ENCODE measurements at regions not wholly inside any gene's neighbourhood (a gene's known extent, or its start where the extent isn't known, plus 50 kb on each side); places are given as distances from the start of the nearest gene placed in this dataset.

DNA sequence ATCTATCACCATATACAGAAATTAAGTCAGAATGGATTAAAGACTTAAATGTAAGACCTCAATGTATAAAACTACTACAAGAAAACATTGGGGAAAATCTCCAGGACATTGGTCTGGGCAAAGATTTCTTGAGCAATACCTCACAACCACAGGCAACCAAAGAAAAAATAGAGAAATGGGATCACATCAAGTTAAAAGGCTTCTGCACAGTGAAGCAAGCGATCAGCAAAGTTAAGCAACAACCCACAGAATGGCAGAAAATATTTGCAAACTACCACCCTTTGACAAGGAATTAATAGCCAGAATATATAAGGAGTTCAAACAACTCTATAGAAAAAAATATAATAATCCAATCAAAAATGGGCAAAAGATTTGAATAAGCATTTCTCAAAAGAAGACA, 236.9 kb upstream of the EMCN start:
- no peak for DNase-seq (ENCODE audit: low read depth)

DNA sequence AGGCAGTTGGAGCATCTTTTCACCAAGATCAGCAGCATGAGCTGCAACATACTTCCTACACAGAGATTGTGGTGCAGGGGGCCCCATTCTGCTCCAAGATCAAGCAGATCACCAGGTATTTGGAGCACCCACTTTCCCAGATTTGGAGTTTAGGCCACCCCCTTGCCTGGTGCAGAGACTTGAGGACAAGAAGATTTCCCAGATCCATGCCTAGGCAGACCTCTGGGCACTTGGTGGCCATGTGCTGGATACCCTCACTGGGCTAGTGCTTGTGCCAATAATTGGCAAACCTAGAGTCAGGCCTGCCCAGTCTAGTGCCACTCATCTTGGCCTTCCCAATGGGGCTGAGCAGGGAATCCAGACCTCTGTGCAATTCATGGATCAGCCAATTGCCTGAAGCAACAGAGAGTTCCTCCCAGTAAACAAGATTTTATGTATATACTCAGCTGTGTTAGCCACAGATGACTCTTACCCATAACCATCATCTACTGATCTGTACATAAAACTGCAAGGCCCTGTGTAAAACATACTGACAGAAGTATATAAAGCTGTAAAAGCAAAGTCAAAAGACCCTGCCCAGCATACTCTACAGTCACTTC, 228.4 kb upstream of the EMCN start:
- POLR2A ChIA-PET, result no interaction called here
- Histone ChIP-seq H3K27me3 (ENCODE audit: control insufficient read depth, insufficient read depth, low read length) (no peaks in the 10 kb centered on the region), H3K4me3 (ENCODE audit: low read depth, low read length) (no peak overlapping the region), H3K36me3 (ENCODE audit: control insufficient read depth, insufficient read depth, low read length) (no peaks in the 10 kb centered on the region)
- no peak for DNase-seq (ENCODE audit: low read depth)
- TF ChIP-seq, protein P1, sequence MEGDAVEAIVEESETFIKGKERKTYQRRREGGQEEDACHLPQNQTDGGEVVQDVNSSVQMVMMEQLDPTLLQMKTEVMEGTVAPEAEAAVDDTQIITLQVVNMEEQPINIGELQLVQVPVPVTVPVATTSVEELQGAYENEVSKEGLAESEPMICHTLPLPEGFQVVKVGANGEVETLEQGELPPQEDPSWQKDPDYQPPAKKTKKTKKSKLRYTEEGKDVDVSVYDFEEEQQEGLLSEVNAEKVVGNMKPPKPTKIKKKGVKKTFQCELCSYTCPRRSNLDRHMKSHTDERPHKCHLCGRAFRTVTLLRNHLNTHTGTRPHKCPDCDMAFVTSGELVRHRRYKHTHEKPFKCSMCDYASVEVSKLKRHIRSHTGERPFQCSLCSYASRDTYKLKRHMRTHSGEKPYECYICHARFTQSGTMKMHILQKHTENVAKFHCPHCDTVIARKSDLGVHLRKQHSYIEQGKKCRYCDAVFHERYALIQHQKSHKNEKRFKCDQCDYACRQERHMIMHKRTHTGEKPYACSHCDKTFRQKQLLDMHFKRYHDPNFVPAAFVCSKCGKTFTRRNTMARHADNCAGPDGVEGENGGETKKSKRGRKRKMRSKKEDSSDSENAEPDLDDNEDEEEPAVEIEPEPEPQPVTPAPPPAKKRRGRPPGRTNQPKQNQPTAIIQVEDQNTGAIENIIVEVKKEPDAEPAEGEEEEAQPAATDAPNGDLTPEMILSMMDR (IDR thresholded peaks at IDR 0.05; ENCODE audit: insufficient read depth, low read depth, low read length), result no peak
- CTCF ChIA-PET, result no interaction called here

More for the DNA sequence above, 236.9 kb upstream of the EMCN start:
- Histone ChIP-seq H3K36me3 (ENCODE audit: control insufficient read depth, insufficient read depth, low read length) (no peaks in the 10 kb centered on the region), H3K27me3 (ENCODE audit: control insufficient read depth, insufficient read depth, low read length) (no peaks in the 10 kb centered on the region), H3K4me3 (ENCODE audit: low read depth, low read length) (no peak overlapping the region)
- ChIA-PET CTCF (no interaction called here), POLR2A (no interaction called here)
- TF ChIP-seq, protein P1 (IDR thresholded peaks at IDR 0.05; ENCODE audit: insufficient read depth, low read depth, low read length), result no peak

DNA sequence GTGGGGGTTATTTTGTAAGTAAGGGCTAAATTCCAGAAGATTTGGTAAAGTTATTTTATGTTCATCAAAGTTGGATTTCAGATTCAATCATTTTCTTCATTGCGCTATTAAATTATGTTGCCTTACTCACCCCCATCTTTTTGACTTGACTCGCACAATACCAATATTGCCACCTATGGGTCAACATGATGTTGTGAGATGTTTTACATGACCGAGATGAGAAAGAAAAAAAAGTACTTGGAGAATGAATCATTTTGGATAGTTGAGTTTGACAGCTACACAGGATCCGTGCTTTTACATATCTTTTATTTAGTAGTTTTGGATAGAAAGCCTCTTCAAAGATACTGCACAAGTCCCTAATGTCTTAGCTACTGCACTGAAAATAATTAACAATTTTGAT, 224.2 kb upstream of the EMCN start:
- DNase-seq (ENCODE audit: low read depth), result no peak
- CTCF ChIA-PET, result no interaction called here
- POLR2A ChIA-PET, result no interaction called here
- TF ChIP-seq, protein P1 (IDR thresholded peaks at IDR 0.05; ENCODE audit: insufficient read depth, low read depth, low read length), result peak; percentile 27
- no peaks in the 10 kb centered on the region for H3K36me3 ChIP-seq (ENCODE audit: control insufficient read depth, insufficient read depth, low read length)
- H3K4me3 ChIP-seq (ENCODE audit: low read depth, low read length), result no peak overlapping the region
- H3K27me3 ChIP-seq (ENCODE audit: control insufficient read depth, insufficient read depth, low read length), result no peaks in the 10 kb centered on the region

DNA sequence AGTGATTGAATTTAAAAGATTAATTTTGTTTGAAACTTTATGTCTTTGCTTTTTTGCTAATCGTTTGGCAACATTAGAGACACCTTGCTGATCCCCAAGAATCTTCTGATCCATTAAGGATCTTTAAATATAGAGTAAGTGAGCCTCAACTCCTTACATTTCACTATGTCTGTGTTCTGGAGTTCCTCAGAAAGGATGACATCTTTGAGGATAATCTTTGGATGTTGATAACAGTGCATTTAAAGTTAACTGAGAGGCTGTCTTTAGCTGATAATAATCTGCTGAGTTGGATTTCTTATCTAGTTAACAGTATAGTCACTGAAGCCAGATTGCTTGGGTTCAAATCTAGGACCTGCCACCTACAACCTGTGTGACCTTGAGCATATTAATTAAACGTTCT, 221.6 kb upstream of the EMCN start:
- no peak overlapping the region for H3K4me3 ChIP-seq (ENCODE audit: low read depth, low read length)
- DNase-seq (ENCODE audit: low read depth), result no peak
- ChIA-PET CTCF (no interaction called here), POLR2A (no interaction called here)
- TF ChIP-seq, protein P1 (IDR thresholded peaks at IDR 0.05; ENCODE audit: insufficient read depth, low read depth, low read length), result no peak
- no peaks in the 10 kb centered on the region for H3K27me3 ChIP-seq (ENCODE audit: control insufficient read depth, insufficient read depth, low read length)
- no peaks in the 10 kb centered on the region for H3K36me3 ChIP-seq (ENCODE audit: control insufficient read depth, insufficient read depth, low read length)

DNA sequence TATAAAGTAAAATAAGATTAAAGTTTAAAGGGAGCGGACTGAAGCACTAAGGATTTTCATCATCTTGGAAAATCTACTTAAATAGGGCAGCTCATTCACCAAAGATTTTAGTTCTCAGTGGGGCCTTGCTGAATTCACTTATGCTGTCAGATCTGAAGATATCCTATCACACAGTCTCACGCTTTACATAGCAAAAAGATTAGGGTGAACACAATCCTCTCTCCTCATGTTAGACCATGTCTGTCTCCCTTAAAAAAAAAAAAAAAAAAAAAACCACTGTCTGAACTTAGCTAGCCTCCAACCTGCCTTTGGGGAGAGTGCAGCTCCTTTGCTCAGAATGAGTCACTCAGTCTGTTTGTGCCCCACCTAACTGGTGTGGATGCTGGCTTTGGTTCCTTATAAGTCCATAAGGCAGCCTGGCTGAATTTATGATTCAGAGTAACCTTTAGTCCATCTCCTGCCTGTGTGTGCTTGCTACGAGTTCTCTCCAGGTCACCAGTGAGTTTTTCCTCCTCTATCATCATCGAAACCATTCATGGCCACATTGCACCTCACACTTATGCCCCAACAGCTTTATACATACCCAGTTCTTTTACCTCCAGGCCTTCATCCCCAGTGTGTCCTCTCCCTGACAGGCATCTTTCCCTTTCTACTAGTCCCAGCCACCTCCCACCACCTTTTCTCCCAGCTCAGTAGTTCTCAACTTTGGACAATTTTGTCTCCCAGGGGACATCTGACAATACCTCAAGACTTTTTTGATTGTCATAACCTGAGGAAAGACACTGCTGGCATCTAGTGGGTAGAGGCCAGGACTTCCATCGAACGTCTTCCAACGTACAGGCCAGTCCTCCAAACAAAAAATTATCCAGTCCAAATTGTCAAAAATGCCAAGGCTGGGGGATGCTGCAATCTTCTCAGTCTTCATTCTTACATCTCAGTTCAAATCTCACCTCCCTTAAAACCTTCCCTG, 220.7 kb upstream of the EMCN start:
- Histone ChIP-seq H3K4me3 (ENCODE audit: low read depth, low read length) (no peak overlapping the region), H3K36me3 (ENCODE audit: control insufficient read depth, insufficient read depth, low read length) (no peaks in the 10 kb centered on the region), H3K27me3 (ENCODE audit: control insufficient read depth, insufficient read depth, low read length) (no peaks in the 10 kb centered on the region)
- peak; percentile 68 for DNase-seq (ENCODE audit: low read depth)
- TF ChIP-seq, protein P1 (IDR thresholded peaks at IDR 0.05; ENCODE audit: insufficient read depth, low read depth, low read length), result no peak
- ChIA-PET CTCF (interaction anchor here (1.5 kb wide), 1 partner anchor 14 kb away, joined by 4 read pairs; no protein-coding TSS in a partner anchor), POLR2A (interaction anchor here (0.6 kb wide), 1 partner anchor 55 kb away, joined by 3 read pairs; no protein-coding TSS in a partner anchor)
